WERI-Rb-1 (cell line): ENCODE measurements at regions not wholly inside any gene's neighbourhood (a gene's known extent, or its start where the extent isn't known, plus 50 kb on each side); places are given as distances from the start of the nearest gene placed in this dataset.

Experiments used
- DNase-seq: peaks from one replicate; pipeline ENCODE4 v3.0.0-alpha.2; 2020
- H3K27ac ChIP-seq: fragments of 250-450 bp; sonication (Bioruptor Pico); 2 replicates; pipeline ENCODE4 v1.5.1; 2020; ENCODE audit warnings: mild to moderate bottlenecking, moderate library complexity
- H3K27me3 ChIP-seq: fragments of 250-450 bp; sonication (Bioruptor Pico); 2 replicates; pipeline ENCODE4 v1.5.1; 2021; ENCODE audit warnings: mild to moderate bottlenecking, low read depth, moderate library complexity; ENCODE audit not compliant: insufficient read depth, severe bottlenecking
- H3K36me3 ChIP-seq: fragments of 250-450 bp; sonication (Bioruptor Pico); 2 replicates; pipeline ENCODE4 v1.5.1; 2020; ENCODE audit warnings: mild to moderate bottlenecking, moderate library complexity
- H3K4me3 ChIP-seq: 2 replicates; pipeline ENCODE4 v1.5.1; 2011; ENCODE audit warnings: low read depth, mild to moderate bottlenecking, control low read depth, low read length
- H3K9me3 ChIP-seq: fragments of 250-450 bp; sonication (Bioruptor Pico); 2 replicates; pipeline ENCODE4 v1.5.1; 2021; ENCODE audit warnings: mild to moderate bottlenecking, moderate library complexity; ENCODE audit not compliant: severe bottlenecking
- TF ChIP-seq, protein P1 (sequence below): IDR thresholded peaks from 2 replicates; pipeline ENCODE4 v1.5.1; 2011; ENCODE audit warnings: low read depth, mild to moderate bottlenecking, control low read depth, inconsistent platforms, low read length

DNA sequence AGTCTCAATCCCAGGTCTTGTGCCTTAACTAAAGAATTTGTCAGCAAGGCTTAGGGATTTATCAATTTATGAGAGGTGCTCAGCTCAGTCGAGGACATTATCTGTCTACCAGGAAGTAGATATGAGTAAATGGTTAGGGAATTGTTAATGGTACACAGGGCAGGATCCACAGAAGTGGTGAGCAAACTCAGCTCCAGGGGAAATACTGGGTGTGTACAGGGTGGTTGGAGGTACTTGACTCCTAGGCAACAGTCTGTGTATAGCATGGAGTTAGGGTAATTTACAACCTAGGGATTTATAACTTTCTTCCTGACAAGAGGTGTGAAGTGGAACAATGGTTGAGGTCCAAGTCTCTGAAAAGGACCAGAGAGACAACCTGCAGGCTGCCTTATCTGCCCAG, 123.4 kb upstream of the OR9Q1 start:
- TF ChIP-seq, protein P1, sequence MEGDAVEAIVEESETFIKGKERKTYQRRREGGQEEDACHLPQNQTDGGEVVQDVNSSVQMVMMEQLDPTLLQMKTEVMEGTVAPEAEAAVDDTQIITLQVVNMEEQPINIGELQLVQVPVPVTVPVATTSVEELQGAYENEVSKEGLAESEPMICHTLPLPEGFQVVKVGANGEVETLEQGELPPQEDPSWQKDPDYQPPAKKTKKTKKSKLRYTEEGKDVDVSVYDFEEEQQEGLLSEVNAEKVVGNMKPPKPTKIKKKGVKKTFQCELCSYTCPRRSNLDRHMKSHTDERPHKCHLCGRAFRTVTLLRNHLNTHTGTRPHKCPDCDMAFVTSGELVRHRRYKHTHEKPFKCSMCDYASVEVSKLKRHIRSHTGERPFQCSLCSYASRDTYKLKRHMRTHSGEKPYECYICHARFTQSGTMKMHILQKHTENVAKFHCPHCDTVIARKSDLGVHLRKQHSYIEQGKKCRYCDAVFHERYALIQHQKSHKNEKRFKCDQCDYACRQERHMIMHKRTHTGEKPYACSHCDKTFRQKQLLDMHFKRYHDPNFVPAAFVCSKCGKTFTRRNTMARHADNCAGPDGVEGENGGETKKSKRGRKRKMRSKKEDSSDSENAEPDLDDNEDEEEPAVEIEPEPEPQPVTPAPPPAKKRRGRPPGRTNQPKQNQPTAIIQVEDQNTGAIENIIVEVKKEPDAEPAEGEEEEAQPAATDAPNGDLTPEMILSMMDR: no peak

GRCh38 chr11:57901278-57901677, 122.4 kb upstream of the OR9Q1 start:
- Histone ChIP-seq H3K36me3 (no peaks in the 10 kb centered on the region), H3K9me3 (peaks cover 3% of the 10 kb centered on the region), H3K27ac (no peak overlapping the region), H3K4me3 (no peak overlapping the region), H3K27me3 (peaks cover 48% of the 10 kb centered on the region)
- TF ChIP-seq, protein P1: no peak
- DNase-seq: no peak

More for the DNA sequence above, 123.4 kb upstream of the OR9Q1 start:
- Histone ChIP-seq H3K4me3 (no peak overlapping the region), H3K27me3 (peaks cover 53% of the 10 kb centered on the region), H3K36me3 (no peaks in the 10 kb centered on the region), H3K9me3 (no peaks in the 10 kb centered on the region), H3K27ac (no peak overlapping the region)
- no peak for DNase-seq

- DNase-seq: no peak
- no peak overlapping the region for H3K27ac ChIP-seq
Measured at GRCh38 chr11:57901756-57902155, 121.9 kb upstream of the OR9Q1 start.

DNA sequence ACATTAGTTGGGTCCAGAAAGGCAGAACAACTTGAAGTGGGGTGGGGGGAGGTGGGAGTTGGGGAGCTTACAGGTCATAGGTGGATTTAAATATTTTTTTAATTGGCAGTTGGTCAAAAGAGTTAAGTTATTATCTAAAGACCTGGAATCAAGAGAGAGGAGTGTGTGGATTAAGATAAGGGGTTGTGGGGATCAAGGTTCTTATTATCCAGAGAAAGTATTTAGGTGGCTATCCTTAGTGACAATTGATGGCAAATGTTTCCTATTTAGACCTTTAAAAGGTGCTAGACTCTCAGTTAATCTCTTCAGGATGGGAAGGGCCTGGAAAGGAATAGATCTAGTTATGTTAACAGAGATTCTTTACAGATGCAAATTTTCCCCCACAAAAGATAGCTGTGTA, 120.7 kb upstream of the OR9Q1 start:
- Histone ChIP-seq H3K9me3 (peaks cover 3% of the 10 kb centered on the region), H3K27me3 (peaks cover 36% of the 10 kb centered on the region), H3K36me3 (no peaks in the 10 kb centered on the region), H3K4me3 (no peak overlapping the region), H3K27ac (no peak overlapping the region)
- TF ChIP-seq, protein P1: no peak
- DNase-seq: no peak

More at GRCh38 chr11:57901756-57902155, 121.9 kb upstream of the OR9Q1 start:
- no peaks in the 10 kb centered on the region for H3K36me3 ChIP-seq
- H3K4me3 ChIP-seq: no peak overlapping the region
- H3K27me3 ChIP-seq: peaks cover 46% of the 10 kb centered on the region
- TF ChIP-seq, protein P1: no peak
- peaks cover 3% of the 10 kb centered on the region for H3K9me3 ChIP-seq

DNA sequence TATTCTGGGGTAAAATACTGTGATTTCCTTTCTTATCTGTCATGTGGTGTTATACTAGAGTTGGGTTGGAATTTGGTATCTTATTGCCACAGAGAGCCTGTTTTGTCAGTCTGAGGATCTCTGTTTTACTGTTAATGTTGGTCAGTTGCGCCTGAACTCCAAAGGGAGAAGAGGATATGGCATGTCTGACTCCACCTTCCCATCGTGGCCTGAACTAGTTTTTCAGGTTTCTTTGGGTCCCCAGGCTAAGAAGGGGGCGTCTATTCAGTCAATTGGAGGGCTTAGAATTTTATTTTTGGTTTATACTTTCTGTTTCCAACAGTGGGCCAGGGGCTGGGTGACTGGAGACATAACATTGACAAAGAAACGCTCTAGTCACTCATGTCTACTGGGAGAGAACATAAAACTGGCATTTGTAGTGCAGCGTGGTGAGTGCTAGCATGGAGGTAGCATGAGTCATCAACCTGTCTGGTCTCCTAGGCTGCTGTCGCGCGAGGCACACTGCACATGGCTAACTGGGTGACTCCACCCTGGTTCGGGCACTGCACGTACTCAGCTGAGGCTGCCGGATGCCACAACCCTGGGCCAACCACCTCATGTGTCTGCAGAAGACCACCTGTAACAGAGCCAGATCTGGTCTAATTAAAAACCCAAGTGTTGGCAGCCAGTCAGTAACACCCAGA, 120.1 kb upstream of the OR9Q1 start:
- Histone ChIP-seq H3K9me3 (peaks cover 3% of the 10 kb centered on the region), H3K36me3 (no peaks in the 10 kb centered on the region), H3K4me3 (no peak overlapping the region), H3K27ac (no peak overlapping the region), H3K27me3 (peaks cover 37% of the 10 kb centered on the region)
- TF ChIP-seq, protein P1: no peak
- no peak for DNase-seq

DNA sequence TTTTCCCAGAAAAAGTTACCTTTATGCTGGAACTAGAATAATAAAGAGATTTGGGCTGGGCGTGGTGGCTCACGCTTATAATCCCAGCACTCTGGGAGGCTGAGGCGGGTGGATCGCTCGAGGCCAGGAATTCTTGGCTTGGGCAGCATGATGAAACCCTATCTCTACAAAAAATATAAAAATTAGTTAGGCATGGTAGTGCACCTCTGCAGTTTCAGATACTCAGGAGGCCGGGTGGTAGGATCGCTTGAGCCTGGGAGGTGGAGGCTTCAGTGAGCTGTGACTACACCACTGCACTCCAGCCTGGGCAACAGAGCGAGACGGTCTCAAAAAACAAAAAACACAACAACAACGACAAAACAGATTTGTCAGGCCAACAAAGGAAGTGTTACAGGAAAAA, 119.3 kb upstream of the OR9Q1 start:
- DNase-seq: no peak
- Histone ChIP-seq H3K27me3 (peaks cover 37% of the 10 kb centered on the region), H3K4me3 (no peak overlapping the region), H3K36me3 (no peaks in the 10 kb centered on the region), H3K9me3 (peaks cover 3% of the 10 kb centered on the region), H3K27ac (no peak overlapping the region)
- TF ChIP-seq, protein P1: no peak
